Tibial nerve (tissue), 4 donors: ENCODE measurements at regions not wholly inside any gene's neighbourhood (a gene's known extent, or its start where the extent isn't known, plus 50 kb on each side); places are given as distances from the start of the nearest gene placed in this dataset.

Source experiments
- DNase-seq, 2 donors: peaks; one replicate each; pipeline ENCODE4 v3.0.0-alpha.2; 2019; ENCODE audit warnings: low spot score in 2 of 2
- H3K27ac ChIP-seq, 4 donors: fragments of 200-600 bp; sonication (generic) in 3 of 4; one replicate each; pipeline ENCODE4 v1.5.1; 2017 to 2019; ENCODE audit warnings: mild to moderate bottlenecking in 1 of 4
- H3K27me3 ChIP-seq, 2 donors: fragments of 200-600 bp; sonication (generic) in 1 of 2; one replicate each; pipeline versions ENCODE4 v1.5.1 to v1.6.0; 2017 to 2019
- H3K36me3 ChIP-seq, 3 donors: fragments of 200-600 bp; sonication (generic); one replicate each; pipeline ENCODE4 v1.5.1; 2018 to 2019
- H3K4me1 ChIP-seq, 4 donors: fragments of 200-600 bp; sonication (generic) in 3 of 4; one replicate each; pipeline ENCODE4 v1.5.1; 2017 to 2019
- H3K4me3 ChIP-seq, 4 donors: fragments of 200-600 bp; sonication (generic) in 3 of 4; one replicate each; pipeline ENCODE4 v1.5.1; 2017 to 2019; ENCODE audit warnings: mild to moderate bottlenecking in 1 of 4, moderate library complexity in 1 of 4
- H3K9me3 ChIP-seq, 4 donors: fragments of 200-600 bp; sonication (generic) in 3 of 4; one replicate each; pipeline ENCODE4 v1.5.1; 2017 to 2019
- CTCF ChIP-seq, 5 experiments: fragments of 200-600 bp in 3 of 5; fragments of 450-650 bp in 2 of 5; sonication (generic) in 3 of 5; IDR thresholded peaks; one replicate each; pipeline ENCODE4 v1.5.1; 2016 to 2019; ENCODE audit warnings: antibody characterized with exemption in 5 of 5, mild to moderate bottlenecking in 3 of 5, moderate library complexity in 2 of 5
- EP300 ChIP-seq, 2 donors: sonication (generic); formaldehyde crosslinking; IDR thresholded peaks; one replicate each; pipeline ENCODE4 v1.6.1; 2017; ENCODE audit warnings: antibody characterized with exemption in 2 of 2, mild to moderate bottlenecking in 1 of 2
- POLR2A ChIP-seq, 2 donors: fragments of 450-650 bp; IDR thresholded peaks; one replicate each; pipeline ENCODE4 v1.6.1; 2017; ENCODE audit warnings: antibody characterized with exemption in 2 of 2, mild to moderate bottlenecking in 2 of 2, moderate library complexity in 2 of 2
- WGBS, 2 donors: methylation state at CpG; one replicate each; pipeline ENCODE4 v1.1.5; 2018; 5-methylcytosine and 5-hydroxymethylcytosine counted together

DNA sequence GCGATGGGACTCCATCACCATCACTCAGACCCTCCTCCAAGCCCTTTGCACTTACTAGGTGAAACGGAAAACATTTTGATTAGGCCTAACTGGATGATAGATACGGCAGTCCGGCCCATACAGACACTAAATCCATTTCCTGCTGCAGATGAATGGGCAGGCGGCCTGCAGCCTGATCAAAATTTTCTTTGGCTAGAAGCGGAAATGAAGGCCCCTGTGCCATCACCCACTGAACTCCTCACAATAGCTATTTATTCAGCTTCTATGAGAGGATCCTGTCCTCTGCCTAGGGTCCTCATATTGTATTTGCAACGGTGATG is 200.5 kb downstream of the OMA1 start:
- Histone ChIP-seq H3K9me3 (no peaks in the 10 kb centered on the region), H3K4me1 (no peaks in the 10 kb centered on the region), H3K27ac (no peak overlapping the region), H3K27me3 (no peaks in the 10 kb centered on the region), H3K4me3 (no peak overlapping the region), H3K36me3 (no peaks in the 10 kb centered on the region)
- 53 to 60% methylated on average over 7 of the region's 7 CpGs for WGBS, 2 donors
- TF ChIP-seq CTCF (IDR thresholded peaks at IDR 0.05) (no peak), EP300 (IDR thresholded peaks at IDR 0.05) (no peak), POLR2A (IDR thresholded peaks at IDR 0.05) (no peak)
- DNase-seq = no peak

DNA sequence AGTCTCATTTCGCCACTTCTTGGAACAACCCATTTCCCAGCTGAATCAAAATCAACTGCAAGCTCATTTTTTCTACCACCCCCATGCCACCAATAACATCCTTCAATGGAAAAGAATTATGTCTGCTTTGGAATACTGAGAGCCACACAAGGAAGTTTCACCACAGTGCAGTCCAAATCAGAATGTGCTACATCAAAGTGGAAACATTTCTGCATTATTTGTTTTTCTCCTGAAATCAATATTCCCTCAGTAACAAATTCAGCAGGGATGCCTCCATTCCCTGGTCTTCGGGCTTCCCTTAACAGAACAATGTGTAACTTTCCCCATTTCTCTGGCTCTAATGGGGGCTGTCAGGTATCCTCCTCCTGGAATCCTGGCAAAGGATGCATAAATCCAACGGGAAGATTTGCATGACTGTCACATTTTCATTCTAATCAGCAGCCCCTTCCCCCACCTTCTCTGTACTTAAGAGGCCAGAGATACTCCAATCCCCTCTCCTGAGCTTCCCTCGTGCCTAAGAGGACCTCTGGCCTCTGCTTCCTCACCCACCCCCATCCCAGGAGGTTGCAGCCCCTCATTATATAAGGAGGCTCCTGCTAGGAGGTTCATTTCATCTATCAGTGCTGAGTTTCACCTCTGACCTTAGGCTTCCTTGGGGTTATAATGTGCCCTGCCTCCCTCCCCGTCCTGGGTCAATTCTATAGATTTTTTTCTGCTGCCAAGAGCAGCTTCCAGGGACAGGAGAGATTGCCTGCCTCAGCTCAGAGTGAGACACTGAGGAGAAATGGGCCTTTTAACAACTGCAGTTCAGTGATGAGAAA is 201.1 kb downstream of the OMA1 start:
- Histone ChIP-seq H3K27ac (no peak overlapping the region), H3K9me3 (no peaks in the 10 kb centered on the region), H3K4me3 (no peak overlapping the region), H3K4me1 (no peaks in the 10 kb centered on the region), H3K27me3 (no peaks in the 10 kb centered on the region), H3K36me3 (no peaks in the 10 kb centered on the region)
- WGBS, 2 donors = 53 to 65% methylated on average over 5 of the region's 5 CpGs
- TF ChIP-seq EP300 (IDR thresholded peaks at IDR 0.05) (no peak), CTCF (IDR thresholded peaks at IDR 0.05) (no peak), POLR2A (IDR thresholded peaks at IDR 0.05) (no peak)
- DNase-seq = no peak

DNA sequence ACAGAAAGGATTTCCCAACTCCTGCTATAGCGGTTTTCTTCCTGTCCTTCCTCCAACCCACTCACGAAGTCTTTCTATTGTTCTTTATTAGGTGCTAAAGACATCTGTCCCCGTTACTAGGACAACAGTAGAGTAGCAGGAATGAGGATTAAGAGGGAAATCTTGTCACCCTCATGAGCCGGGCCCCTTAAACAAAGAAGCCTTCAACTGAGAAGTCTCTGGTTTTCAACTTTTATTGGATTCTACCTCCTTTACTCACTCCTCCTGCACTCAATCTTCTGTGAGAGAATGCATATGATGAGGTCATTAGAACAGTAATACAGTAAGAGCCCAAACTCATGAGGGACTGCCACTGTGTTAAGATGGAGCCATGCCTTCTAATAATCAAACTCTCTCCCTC is 206.3 kb downstream of the OMA1 start:
- Histone ChIP-seq H3K4me3 (no peak overlapping the region), H3K27me3 (no peaks in the 10 kb centered on the region), H3K36me3 (no peaks in the 10 kb centered on the region), H3K9me3 (no peaks in the 10 kb centered on the region), H3K4me1 (no peaks in the 10 kb centered on the region), H3K27ac (no peak overlapping the region)
- TF ChIP-seq POLR2A (IDR thresholded peaks at IDR 0.05) (no peak), CTCF (IDR thresholded peaks at IDR 0.05) (no peak), EP300 (IDR thresholded peaks at IDR 0.05) (no peak)
- DNase-seq = no peak
- 40 to 47% methylated on average over 4 of the region's 4 CpGs for WGBS, 2 donors

- H3K4me1 ChIP-seq = no peaks in the 10 kb centered on the region
- no peak overlapping the region for H3K27ac ChIP-seq
- TF ChIP-seq CTCF (IDR thresholded peaks at IDR 0.05) (no peak), POLR2A (IDR thresholded peaks at IDR 0.05) (no peak), EP300 (IDR thresholded peaks at IDR 0.05) (no peak)
- H3K36me3 ChIP-seq = no peaks in the 10 kb centered on the region
- H3K27me3 ChIP-seq = no peaks in the 10 kb centered on the region
- WGBS, 2 donors = 62 to 69% methylated on average over 1 of the region's 1 CpG
- H3K4me3 ChIP-seq = no peak overlapping the region
- no peak for DNase-seq
- no peaks in the 10 kb centered on the region for H3K9me3 ChIP-seq
Observed at GRCh38 chr1:58338081-58338480, 208.4 kb downstream of the OMA1 start.

GRCh38 chr1:58333511-58333910 is 213.0 kb downstream of the OMA1 start:
- H3K4me1 ChIP-seq = no peaks in the 10 kb centered on the region
- H3K27ac ChIP-seq = no peak overlapping the region
- no peaks in the 10 kb centered on the region for H3K27me3 ChIP-seq
- no peaks in the 10 kb centered on the region for H3K9me3 ChIP-seq
- no peak for TF ChIP-seq EP300 (IDR thresholded peaks at IDR 0.05)
- no peak for TF ChIP-seq CTCF (IDR thresholded peaks at IDR 0.05)
- TF ChIP-seq POLR2A (IDR thresholded peaks at IDR 0.05) = no peak
- no peaks in the 10 kb centered on the region for H3K36me3 ChIP-seq
- WGBS, 2 donors = 95 to 98% methylated on average over 1 of the region's 1 CpG
- DNase-seq = no peak
- H3K4me3 ChIP-seq = no peak overlapping the region
